Right cardiac atrium (tissue), 5 donors: ENCODE measurements at regions not wholly inside any gene's neighbourhood (a gene's known extent, or its start where the extent isn't known, plus 50 kb on each side); places are given as distances from the start of the nearest gene placed in this dataset.

Source experiments
- ATAC-seq, 2 donors: fragments of 200-7000 bp; cut with Tn5 transposase; one replicate each; pipeline versions ENCODE4 v1.8.0 to v1.9.1; 2020; ENCODE audit warnings: moderate library complexity in 2 of 2, mild to moderate bottlenecking in 1 of 2
- DNase-seq, 3 donors: peaks; one replicate each; pipeline ENCODE4 v3.0.0-alpha.2; 2020
- H3K27ac ChIP-seq: one replicate; pipeline ENCODE4 v1.5.1; 2013; ENCODE audit warnings: mild to moderate bottlenecking, low read length, control low read depth, moderate library complexity
- H3K27me3 ChIP-seq: one replicate; pipeline ENCODE4 v1.6.1; 2013; ENCODE audit not compliant: control insufficient read depth, insufficient read depth
- H3K4me1 ChIP-seq: one replicate; pipeline ENCODE4 v1.6.1; 2013; ENCODE audit warnings: low read length; ENCODE audit not compliant: control insufficient read depth, insufficient read depth
- H3K4me3 ChIP-seq: one replicate; pipeline ENCODE4 v1.5.1; 2013; ENCODE audit warnings: low read length, control low read depth
- H3K9me3 ChIP-seq: one replicate; pipeline ENCODE4 v1.6.1; 2013; ENCODE audit warnings: low read length; ENCODE audit not compliant: control insufficient read depth
- WGBS: extraction: QIAGEN DNeasy Blood & Tissue Kit; methylation state at CpG from one replicate; pipeline ENCODE4 v1.1.7; 2013; 5-methylcytosine and 5-hydroxymethylcytosine counted together
- intact Hi-C, 4 donors: fragments of 100-400 bp; cut with DNase I; formaldehyde crosslinking; loops; one replicate each; pipeline versions ENCODE4 v1.11.0 to v1.14.0; 2022 to 2023
- donor health status: healthy with polysubstance abuse.
- donor health status: DM: no; HTN: yes; CAD: no.
- donor health status: DM: no; HTN: no; CAD: no.
- donor health status: DM: no; HTN: yes; CAD: no; lungs with severe emphysema.
- donor health status: DM: yes; HTN: yes; CAD: no.

DNA sequence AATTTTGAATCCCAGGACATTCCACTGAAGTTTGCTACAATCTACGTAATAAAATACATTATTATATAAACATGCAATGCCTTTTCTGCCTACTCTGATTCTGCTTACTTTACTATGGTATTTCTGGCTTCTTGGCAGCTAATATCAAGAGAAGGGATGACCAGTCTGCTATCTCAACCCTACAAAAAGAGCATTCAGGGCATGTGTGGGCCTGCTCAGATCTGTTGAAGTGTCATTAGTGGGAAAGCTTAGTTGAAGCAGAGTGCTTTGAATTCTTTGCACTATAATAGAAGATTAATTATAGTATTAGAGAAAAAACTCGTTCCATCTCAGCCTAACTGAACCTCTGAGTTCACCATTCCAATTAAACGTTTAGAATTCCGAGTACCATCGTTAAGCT is 339.5 kb upstream of the ISL1 start:
- Histone ChIP-seq H3K27me3 (no peaks in the 10 kb centered on the region), H3K4me1 (no peaks in the 10 kb centered on the region), H3K9me3 (no peaks in the 10 kb centered on the region), H3K4me3 (no peak overlapping the region), H3K27ac (no peak overlapping the region)
- ATAC-seq (no peak), DNase-seq (no peak)
- WGBS: 47% methylated on average over 5 of the region's 5 CpGs
- intact Hi-C loops: no loop called here

DNA sequence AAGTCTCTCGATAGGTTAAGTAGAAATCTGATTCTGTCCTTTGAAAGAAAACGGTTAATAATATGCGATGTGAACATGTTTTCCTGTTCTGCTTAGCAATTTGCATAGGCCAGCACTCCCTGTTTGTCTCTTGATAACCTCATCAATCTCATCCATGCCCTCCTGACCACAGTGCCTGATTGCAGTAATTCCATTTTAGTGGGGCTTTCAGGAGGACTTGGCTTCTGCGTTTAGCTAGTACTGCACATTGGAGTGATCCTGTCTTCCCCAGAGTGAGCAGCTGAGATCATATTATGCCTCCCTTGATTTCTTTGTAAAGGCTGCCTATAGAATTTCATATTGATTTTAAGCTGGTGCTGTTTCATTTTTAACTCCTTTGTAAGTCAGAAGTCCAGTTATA is 335.9 kb upstream of the ISL1 start:
- ATAC-seq (no peak), DNase-seq (no peak)
- Histone ChIP-seq H3K4me1 (no peaks in the 10 kb centered on the region), H3K9me3 (no peaks in the 10 kb centered on the region), H3K27me3 (no peaks in the 10 kb centered on the region), H3K27ac (no peak overlapping the region), H3K4me3 (no peak overlapping the region)
- intact Hi-C loops: no loop called here
- WGBS: 55% methylated on average over 4 of the region's 4 CpGs

- DNase-seq (no peak), ATAC-seq (no peak)
- intact Hi-C loops: no loop called here
- H3K27me3 ChIP-seq: no peaks in the 10 kb centered on the region
- WGBS: 79% methylated on average over 2 of the region's 2 CpGs
- no peaks in the 10 kb centered on the region for H3K9me3 ChIP-seq
- no peak overlapping the region for H3K4me3 ChIP-seq
- H3K27ac ChIP-seq: no peak overlapping the region
- no peaks in the 10 kb centered on the region for H3K4me1 ChIP-seq
These were observed 329.9 kb upstream of the ISL1 start for GRCh38 chr5:51053361-51053760.

GRCh38 chr5:51060953-51061352 is 322.3 kb upstream of the ISL1 start:
- ATAC-seq: no peak
- Histone ChIP-seq H3K27me3 (no peaks in the 10 kb centered on the region), H3K4me3 (no peak overlapping the region), H3K9me3 (no peaks in the 10 kb centered on the region), H3K4me1 (no peaks in the 10 kb centered on the region), H3K27ac (no peak overlapping the region)
- DNase-seq: no peak
- 63% methylated on average over 5 of the region's 5 CpGs for WGBS
- intact Hi-C loops: no loop called here

DNA sequence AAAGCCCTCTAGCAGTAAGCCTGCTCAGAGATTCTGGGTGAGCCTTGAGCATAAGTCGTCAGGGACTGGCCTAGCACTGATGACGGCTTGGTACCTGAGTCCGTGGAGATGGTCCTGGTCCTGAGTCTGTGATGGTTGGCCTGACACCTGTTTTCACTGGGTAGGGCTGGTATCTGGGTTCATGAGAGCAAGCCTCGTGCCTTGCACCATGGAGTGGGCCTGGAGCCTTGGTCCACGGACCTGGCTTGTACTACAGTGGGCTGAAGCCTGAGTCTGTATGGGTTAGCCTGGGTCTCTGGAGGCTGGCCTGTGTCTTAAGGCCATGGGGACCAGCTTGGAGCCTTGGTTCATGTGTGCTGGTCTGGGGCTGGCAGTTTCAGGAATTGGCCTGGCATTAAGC is 310.3 kb upstream of the ISL1 start:
- Histone ChIP-seq H3K4me3 (no peak overlapping the region), H3K27ac (no peak overlapping the region), H3K27me3 (no peaks in the 10 kb centered on the region), H3K9me3 (peaks cover 2% of the 10 kb centered on the region), H3K4me1 (no peaks in the 10 kb centered on the region)
- DNase-seq (no peak), ATAC-seq (no peak)
- 81% methylated on average over 5 of the region's 5 CpGs for WGBS
- intact Hi-C loops: no loop called here

DNA sequence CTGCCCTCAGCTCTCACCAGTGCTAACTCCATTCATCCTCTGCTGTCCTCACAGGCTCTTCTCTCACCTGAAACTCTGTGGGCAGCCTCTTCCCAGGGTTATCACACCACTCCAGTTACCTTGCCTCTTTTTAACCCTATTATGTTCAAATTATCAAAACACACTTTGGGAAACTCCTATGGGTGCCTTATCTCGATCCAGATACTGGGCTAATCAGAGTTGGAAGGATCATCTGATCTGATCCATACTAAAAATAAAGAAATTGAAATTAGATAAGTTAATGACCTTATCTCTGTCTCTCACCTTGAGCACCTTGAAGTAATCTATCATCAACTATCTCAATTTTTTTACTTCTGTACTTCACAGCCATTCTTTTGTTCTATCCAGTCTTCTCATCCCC is 300.5 kb upstream of the ISL1 start:
- no peak overlapping the region for H3K4me3 ChIP-seq
- H3K27me3 ChIP-seq: no peaks in the 10 kb centered on the region
- WGBS: 56% methylated on average over 1 of the region's 1 CpG
- H3K27ac ChIP-seq: no peak overlapping the region
- ATAC-seq (no peak), DNase-seq (no peak)
- H3K4me1 ChIP-seq: no peaks in the 10 kb centered on the region
- no peaks in the 10 kb centered on the region for H3K9me3 ChIP-seq
- intact Hi-C loops: no loop called here

DNA sequence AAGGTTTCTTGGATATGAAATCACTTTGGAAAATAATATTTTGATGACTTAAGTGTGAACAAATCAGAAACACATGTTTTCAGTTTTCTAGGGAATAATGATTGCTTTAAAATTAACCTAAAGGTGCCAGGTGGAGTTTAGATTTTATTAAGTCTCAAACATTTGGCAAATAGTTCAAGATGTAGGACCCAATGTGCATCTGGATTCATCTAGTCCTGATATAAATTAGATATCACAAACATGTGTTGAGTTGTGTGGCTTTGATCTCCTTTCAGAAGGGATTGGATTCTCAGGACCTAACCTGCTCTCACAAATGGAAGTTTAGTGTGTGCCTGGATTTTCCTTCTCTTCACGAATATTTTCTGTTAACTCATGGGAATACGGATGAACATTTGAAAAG is 291.4 kb upstream of the ISL1 start:
- Histone ChIP-seq H3K9me3 (no peaks in the 10 kb centered on the region), H3K4me3 (no peak overlapping the region), H3K27me3 (no peaks in the 10 kb centered on the region), H3K4me1 (no peaks in the 10 kb centered on the region), H3K27ac (no peak overlapping the region)
- no peak for DNase-seq
- intact Hi-C loops: no loop called here
- no peak for ATAC-seq
- 82% methylated on average over 2 of the region's 2 CpGs for WGBS

DNA sequence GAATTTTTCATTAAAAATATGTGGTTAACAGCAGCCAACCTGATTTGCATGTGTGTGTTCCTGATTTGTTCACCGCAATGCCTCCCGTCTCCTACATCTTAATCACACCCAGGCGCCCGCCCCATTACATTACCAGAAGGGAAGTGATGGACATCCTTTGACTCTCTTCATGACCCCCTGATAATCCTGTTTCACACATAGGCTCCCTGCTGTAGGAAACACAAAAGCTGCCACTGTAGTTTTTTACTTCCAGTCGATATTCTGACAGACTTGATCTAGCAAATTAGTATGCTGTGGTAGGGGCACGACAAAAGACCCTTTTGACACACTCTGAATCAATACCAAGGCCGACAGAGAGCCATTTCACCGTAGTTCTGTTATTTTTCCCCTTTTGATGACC is 287.8 kb upstream of the ISL1 start:
- 33% methylated on average over 8 of the region's 8 CpGs for WGBS
- DNase-seq (no peak), ATAC-seq (no peak)
- intact Hi-C loops: no loop called here
- Histone ChIP-seq H3K9me3 (no peaks in the 10 kb centered on the region), H3K27me3 (no peaks in the 10 kb centered on the region), H3K4me3 (no peak overlapping the region), H3K4me1 (no peaks in the 10 kb centered on the region), H3K27ac (no peak overlapping the region)

DNA sequence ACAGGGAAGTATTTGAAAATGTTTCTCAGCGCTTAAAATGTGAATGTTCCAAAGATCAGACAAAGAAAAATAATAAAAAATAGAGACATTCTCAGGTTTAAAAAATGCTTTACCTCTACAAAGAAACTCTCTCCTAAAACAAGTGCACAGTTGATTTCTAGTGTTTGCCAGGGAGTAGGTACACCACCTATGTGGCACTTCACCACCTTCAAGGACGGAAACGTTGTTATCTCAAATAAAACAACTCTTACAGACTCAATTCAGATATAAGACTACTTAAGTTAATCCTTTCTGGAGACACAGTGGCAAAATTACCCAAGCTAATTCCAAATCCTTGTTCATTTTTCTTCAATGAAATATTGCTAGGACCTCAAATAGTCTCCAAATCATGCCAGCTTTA is 286.4 kb upstream of the ISL1 start:
- Histone ChIP-seq H3K27me3 (no peaks in the 10 kb centered on the region), H3K4me1 (no peaks in the 10 kb centered on the region), H3K4me3 (no peak overlapping the region), H3K9me3 (no peaks in the 10 kb centered on the region), H3K27ac (no peak overlapping the region)
- intact Hi-C loops: no loop called here
- WGBS: 51% methylated on average over 3 of the region's 3 CpGs
- DNase-seq (no peak), ATAC-seq (no peak)

- Histone ChIP-seq H3K9me3 (no peaks in the 10 kb centered on the region), H3K4me3 (no peak overlapping the region), H3K4me1 (no peaks in the 10 kb centered on the region)
These were observed 283.9 kb upstream of the ISL1 start for GRCh38 chr5:51099173-51099853.

GRCh38 chr5:51104556-51104955 is 278.7 kb upstream of the ISL1 start:
- H3K4me3 ChIP-seq: no peak overlapping the region
- 71% methylated on average over 2 of the region's 2 CpGs for WGBS
- H3K27ac ChIP-seq: no peak overlapping the region
- intact Hi-C loops: no loop called here
- no peaks in the 10 kb centered on the region for H3K9me3 ChIP-seq
- H3K27me3 ChIP-seq: no peaks in the 10 kb centered on the region
- H3K4me1 ChIP-seq: no peaks in the 10 kb centered on the region
- DNase-seq (no peak), ATAC-seq (no peak)

More at GRCh38 chr5:51099173-51099853, 283.9 kb upstream of the ISL1 start:
- ATAC-seq: no peak
- DNase-seq: no peak
- 75% methylated on average over 6 of the region's 6 CpGs for WGBS
- Histone ChIP-seq H3K27me3 (no peaks in the 10 kb centered on the region), H3K27ac (no peak overlapping the region)
- intact Hi-C loops: no loop called here

DNA sequence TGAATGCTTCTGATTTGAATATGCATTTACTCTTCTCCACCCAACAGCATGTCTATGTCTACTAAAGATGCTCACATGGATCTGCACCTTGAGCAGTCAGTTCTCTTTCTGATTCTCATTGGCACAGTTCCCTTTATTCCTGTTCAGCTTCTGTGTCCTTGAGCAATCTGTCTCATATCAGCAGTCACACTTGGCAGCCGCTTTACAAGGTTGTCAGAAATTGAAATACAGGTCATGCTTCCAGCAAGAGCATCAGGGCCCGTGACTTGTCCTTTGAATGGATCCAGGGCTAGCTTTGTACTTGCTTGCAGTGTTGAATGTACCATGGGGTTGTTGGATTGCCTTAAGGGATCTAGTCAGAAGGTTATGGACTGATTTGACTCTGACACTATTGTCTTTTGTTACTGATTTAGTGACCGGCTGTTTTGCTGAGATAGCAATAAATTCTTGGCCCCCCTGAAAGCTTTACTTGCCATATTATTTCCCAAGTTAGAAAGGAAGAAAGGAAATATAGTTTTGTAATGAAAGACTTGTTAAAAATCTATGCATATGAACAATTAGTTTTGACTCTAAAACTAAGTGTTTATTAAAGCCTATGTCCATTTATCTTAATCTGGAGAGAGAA is 273.4 kb upstream of the ISL1 start:
- ATAC-seq (no peak), DNase-seq (no peak)
- intact Hi-C loops: no loop called here
- H3K27ac ChIP-seq: no peak overlapping the region
- 52% methylated on average over 3 of the region's 3 CpGs for WGBS
- H3K27me3 ChIP-seq: no peaks in the 10 kb centered on the region
- H3K9me3 ChIP-seq: no peaks in the 10 kb centered on the region
- no peaks in the 10 kb centered on the region for H3K4me1 ChIP-seq
- no peak overlapping the region for H3K4me3 ChIP-seq
